ENCODE measurements at regions not wholly inside any gene's neighbourhood (a gene's known extent, or its start where the extent isn't known, plus 50 kb on each side); places are given as distances from the start of the nearest gene placed in this dataset.

GRCh38 chr4:87908336-87908735 lies 67.2 kb upstream of the SPP1 start:
- Histone ChIP-seq H2BK120ac (ENCODE audit: low read depth, low read length, poor library complexity, severe bottlenecking) (no peak overlapping the region), H3K9ac (ENCODE audit: extremely low read depth, insufficient read length, low read length) (no peak overlapping the region), H2AK5ac (ENCODE audit: insufficient read length, low read length) (no peak overlapping the region), H3K23me2 (ENCODE audit: insufficient read length, low read depth, low read length, poor library complexity, severe bottlenecking) (no peaks in the 10 kb centered on the region), H2BK5ac (ENCODE audit: insufficient read length, low read length) (no peak overlapping the region), H3K18ac (ENCODE audit: insufficient read length, low read depth, low read length) (no peak overlapping the region), H3K27me3 (ENCODE audit: insufficient read depth, low read length) (no peaks in the 10 kb centered on the region), H3K4me2 (ENCODE audit: insufficient read depth, insufficient read length, low read length) (no peak overlapping the region), H2BK15ac (ENCODE audit: low read depth, low read length) (no peak overlapping the region), H3K14ac (ENCODE audit: insufficient read depth, low read length) (no peak overlapping the region), H3K4me1 (ENCODE audit: insufficient read depth, low read length) (peaks cover 16% of the 10 kb centered on the region; the same call in 1 of the 2 replicates), H4K5ac (ENCODE audit: insufficient read length, low read depth, low read length) (no peak overlapping the region), H4K8ac (replicated peaks; ENCODE audit: insufficient read length, low read depth, low read length) (no peak overlapping the region), H3T11ph (ENCODE audit: low read length) (no peak overlapping the region), H3K4ac (ENCODE audit: low read depth, low read length) (no peak overlapping the region), H4K91ac (ENCODE audit: insufficient read length, low read depth, low read length) (no peak overlapping the region), H4K20me1 (ENCODE audit: control insufficient read depth, insufficient read depth, insufficient read length) (no peaks in the 10 kb centered on the region), H3K79me2 (ENCODE audit: insufficient read depth, low read length) (no peaks in the 10 kb centered on the region), H3K56ac (ENCODE audit: insufficient read length, low read depth, low read length) (no peak overlapping the region), H3K23ac (ENCODE audit: insufficient read length, low read depth, low read length) (no peak overlapping the region), H3K9me3 (ENCODE audit: control insufficient read depth, low read depth, low read length) (no peaks in the 10 kb centered on the region), H2BK20ac (ENCODE audit: low read depth, low read length, poor library complexity, severe bottlenecking) (no peak overlapping the region), H3K79me1 (ENCODE audit: insufficient read depth, low read depth, low read length, poor library complexity, severe bottlenecking) (no peaks in the 10 kb centered on the region), H3K27ac (ENCODE audit: insufficient read length, low read depth, low read length) (no peak overlapping the region), H2BK12ac (ENCODE audit: insufficient read length, low read depth, low read length) (no peak overlapping the region), H2AFZ (ENCODE audit: low read length) (no peak overlapping the region)
- no peak for TF ChIP-seq CTCF (conservative IDR thresholded peaks at IDR 0.05)
- no peak for DNase-seq
- WGBS (ENCODE audit: extremely low coverage, insufficient read length, low lambda C conversion rate): no CpG with 5 or more reads among the region's 1 CpG
- Mint-ChIP-seq H3K27ac (no peak overlapping the region), H3K9me3 (peaks cover 0 to 5% of the 10 kb centered on the region in 2 experiments; a peak in 2 of 5 replicates), H3K27me3 (ENCODE audit: low read depth) (no peaks in the 10 kb centered on the region), H3K4me1 (peaks cover 43 to 50% of the 10 kb centered on the region in 2 experiments), H3K36me3 (ENCODE audit: insufficient read depth in 1 of 3, low read depth in 3 of 3) (peaks cover 0 to 13% (median 0%) of the 10 kb centered on the region in 3 experiments; a peak in 2 of 7 replicates), H3K4me3 (no peak overlapping the region)

All from H9 (cell line).